NB4 (cell line): ENCODE measurements at regions not wholly inside any gene's neighbourhood (a gene's known extent, or its start where the extent isn't known, plus 50 kb on each side); places are given as distances from the start of the nearest gene placed in this dataset.

Experiments used
- CTCF ChIP-seq: IDR thresholded peaks from one replicate; pipeline ENCODE4 v1.5.1; 2012; ENCODE audit warnings: low read depth, low read length
- POLR2A ChIP-seq: IDR thresholded peaks from 2 replicates; pipeline ENCODE4 v1.6.1; 2011; ENCODE audit warnings: mild to moderate bottlenecking; ENCODE audit not compliant: insufficient read length; ENCODE audit errors: extremely low read depth

GRCh38 chr5:97627272-97627671 is 444.2 kb upstream of the RIOK2 start:
- TF ChIP-seq CTCF (no peak), POLR2A (no peak)
